GM12864 (cell line): ENCODE measurements at regions not wholly inside any gene's neighbourhood (a gene's known extent, or its start where the extent isn't known, plus 50 kb on each side); places are given as distances from the start of the nearest gene placed in this dataset.

Experiments used
- DNase-seq: peaks from one replicate; pipeline ENCODE4 v3.0.0-alpha.2; 2011; ENCODE audit warnings: low read depth
- H3K4me3 ChIP-seq: 2 replicates; pipeline ENCODE4 v1.5.1; 2011; ENCODE audit warnings: mild to moderate bottlenecking, low read depth, low read length, control low read depth
- TF ChIP-seq, protein P1 (sequence below): IDR thresholded peaks from 2 replicates; pipeline ENCODE4 v1.5.1; 2011; ENCODE audit warnings: low read depth, mild to moderate bottlenecking, moderate library complexity, low read length, control low read depth, inconsistent platforms; ENCODE audit errors: missing control alignments

- TF ChIP-seq, protein P1, sequence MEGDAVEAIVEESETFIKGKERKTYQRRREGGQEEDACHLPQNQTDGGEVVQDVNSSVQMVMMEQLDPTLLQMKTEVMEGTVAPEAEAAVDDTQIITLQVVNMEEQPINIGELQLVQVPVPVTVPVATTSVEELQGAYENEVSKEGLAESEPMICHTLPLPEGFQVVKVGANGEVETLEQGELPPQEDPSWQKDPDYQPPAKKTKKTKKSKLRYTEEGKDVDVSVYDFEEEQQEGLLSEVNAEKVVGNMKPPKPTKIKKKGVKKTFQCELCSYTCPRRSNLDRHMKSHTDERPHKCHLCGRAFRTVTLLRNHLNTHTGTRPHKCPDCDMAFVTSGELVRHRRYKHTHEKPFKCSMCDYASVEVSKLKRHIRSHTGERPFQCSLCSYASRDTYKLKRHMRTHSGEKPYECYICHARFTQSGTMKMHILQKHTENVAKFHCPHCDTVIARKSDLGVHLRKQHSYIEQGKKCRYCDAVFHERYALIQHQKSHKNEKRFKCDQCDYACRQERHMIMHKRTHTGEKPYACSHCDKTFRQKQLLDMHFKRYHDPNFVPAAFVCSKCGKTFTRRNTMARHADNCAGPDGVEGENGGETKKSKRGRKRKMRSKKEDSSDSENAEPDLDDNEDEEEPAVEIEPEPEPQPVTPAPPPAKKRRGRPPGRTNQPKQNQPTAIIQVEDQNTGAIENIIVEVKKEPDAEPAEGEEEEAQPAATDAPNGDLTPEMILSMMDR: no peak
- H3K4me3 ChIP-seq: no peak overlapping the region
- DNase-seq: no peak
Measured at GRCh38 chr12:31843398-31844095, 114.7 kb upstream of the AMN1 start.

DNA sequence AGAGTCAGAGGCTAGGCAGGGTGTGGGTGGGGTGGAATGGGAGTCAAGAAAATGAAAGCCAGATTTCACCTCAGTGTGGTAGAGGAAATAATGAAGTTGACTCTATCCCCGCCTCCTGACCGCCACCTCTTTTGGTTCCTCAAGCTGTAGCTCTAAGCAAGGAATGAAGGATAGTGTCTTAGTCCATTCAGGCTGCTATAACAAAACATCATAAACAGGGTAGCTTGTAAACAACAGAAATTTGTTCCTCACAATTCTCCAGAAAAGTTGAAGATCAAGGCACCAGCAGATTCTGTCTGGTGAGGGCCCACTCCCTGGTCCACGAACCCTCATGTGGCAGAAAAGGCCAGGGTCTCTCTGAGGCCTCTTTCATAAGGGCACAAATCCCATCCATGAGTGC, 109.1 kb upstream of the AMN1 start:
- TF ChIP-seq, protein P1: no peak
- DNase-seq: no peak
- H3K4me3 ChIP-seq: no peak overlapping the region

GRCh38 chr12:31835276-31835882, 106.6 kb upstream of the AMN1 start:
- TF ChIP-seq, protein P1: no peak
- DNase-seq: no peak
- H3K4me3 ChIP-seq: no peak overlapping the region

DNA sequence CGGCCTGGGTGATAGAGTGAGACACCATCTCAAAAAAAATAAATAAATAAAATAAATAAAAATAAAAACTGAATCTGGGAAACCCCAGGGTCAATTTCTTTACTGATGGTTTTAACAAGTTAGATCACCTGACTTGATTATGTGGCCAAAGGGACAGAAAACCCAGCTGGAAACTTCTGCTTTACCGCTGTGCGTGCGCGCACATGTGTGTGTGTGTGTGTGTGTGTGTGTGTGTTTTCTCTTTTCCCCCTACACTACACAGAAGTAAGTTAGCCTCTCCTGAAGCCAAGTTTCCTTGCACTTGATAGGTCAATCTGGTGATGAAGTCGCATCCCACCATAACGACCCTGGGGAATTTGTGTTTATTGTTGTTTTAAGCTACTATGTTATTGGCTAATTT, 105.3 kb upstream of the AMN1 start:
- no peak overlapping the region for H3K4me3 ChIP-seq
- DNase-seq: no peak
- TF ChIP-seq, protein P1: no peak

- TF ChIP-seq, protein P1: no peak
- peak; percentile 46 for DNase-seq
- H3K4me3 ChIP-seq: no peak overlapping the region
Measured at GRCh38 chr12:31832740-31833729, 104.2 kb upstream of the AMN1 start.

- TF ChIP-seq, protein P1: no peak
- DNase-seq: no peak
- no peak overlapping the region for H3K4me3 ChIP-seq
Measured at GRCh38 chr12:31828071-31828470, 99.2 kb upstream of the AMN1 start.
